CD4-positive, alpha-beta T cell treated with Interleukin-17A for 4 hours (primary cell): ENCODE measurements at regions not wholly inside any gene's neighbourhood (a gene's known extent, or its start where the extent isn't known, plus 50 kb on each side); places are given as distances from the start of the nearest gene placed in this dataset.

ENCODE experiments used
- DNase-seq: peaks from one replicate; pipeline ENCODE4 v3.0.0-alpha.2; 2020; ENCODE audit warnings: mixed read lengths

- no peak for DNase-seq
Observed at GRCh38 chr11:104830508-104830907, 67.8 kb downstream of the CASP12 start.

- no peak for DNase-seq
Observed at GRCh38 chr11:104830080-104830479, 68.2 kb downstream of the CASP12 start.

DNA sequence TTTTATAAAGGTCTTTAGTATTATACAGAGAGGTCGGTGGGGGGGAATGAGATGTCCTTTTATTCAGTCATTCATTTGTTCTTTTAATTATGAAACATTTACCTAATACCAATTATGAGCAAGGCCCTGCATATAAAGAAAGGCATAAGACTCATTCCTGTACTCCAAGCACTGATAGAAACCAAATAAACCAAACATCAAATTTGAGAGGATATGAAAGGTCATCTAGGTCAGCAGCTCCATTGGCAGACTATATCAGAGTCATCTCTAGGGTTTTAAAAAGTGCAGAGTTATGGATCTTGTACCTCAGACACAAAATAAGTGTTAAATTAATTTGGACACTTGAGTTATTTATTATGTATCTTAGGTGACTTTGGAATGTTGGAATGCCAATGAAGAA lies 71.5 kb downstream of the CASP12 start:
- no peak for DNase-seq

- DNase-seq: no peak
Observed at GRCh38 chr11:104823657-104824056, 74.6 kb downstream of the CASP12 start.

DNA sequence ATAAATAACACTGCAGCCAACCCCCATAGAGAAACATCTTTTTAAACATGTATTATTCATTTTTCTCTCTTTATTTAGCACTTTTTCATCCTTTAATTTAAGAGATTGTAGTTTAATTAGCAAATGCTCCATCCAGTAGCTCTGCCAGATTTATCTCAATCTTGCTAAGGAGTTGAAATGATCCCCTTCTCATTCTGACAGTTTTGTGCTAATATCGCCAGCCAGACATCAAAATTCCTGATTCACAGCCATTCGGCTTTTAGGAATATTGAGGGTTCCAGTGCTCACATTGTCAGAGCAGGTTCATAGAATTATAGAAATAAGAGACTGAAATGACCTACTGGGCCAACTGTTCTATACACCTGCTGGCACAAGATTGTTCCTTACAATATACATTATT lies 77.8 kb downstream of the CASP12 start:
- no peak for DNase-seq

GRCh38 chr11:104819603-104820002 lies 78.7 kb downstream of the CASP12 start:
- DNase-seq: no peak

- DNase-seq: no peak
Observed at GRCh38 chr11:104819107-104819506, 79.2 kb downstream of the CASP12 start.

- DNase-seq: no peak
Observed at GRCh38 chr11:104817973-104818372, 80.3 kb downstream of the CASP12 start.

GRCh38 chr11:104813532-104813931 lies 84.7 kb downstream of the CASP12 start:
- DNase-seq: no peak

- DNase-seq: no peak
Observed at GRCh38 chr11:104812103-104812788, 86.0 kb downstream of the CASP12 start.

GRCh38 chr11:104803776-104804175 lies 94.5 kb downstream of the CASP12 start:
- DNase-seq: no peak

GRCh38 chr11:104799251-104799650 lies 99.0 kb downstream of the CASP12 start:
- DNase-seq: no peak

DNA sequence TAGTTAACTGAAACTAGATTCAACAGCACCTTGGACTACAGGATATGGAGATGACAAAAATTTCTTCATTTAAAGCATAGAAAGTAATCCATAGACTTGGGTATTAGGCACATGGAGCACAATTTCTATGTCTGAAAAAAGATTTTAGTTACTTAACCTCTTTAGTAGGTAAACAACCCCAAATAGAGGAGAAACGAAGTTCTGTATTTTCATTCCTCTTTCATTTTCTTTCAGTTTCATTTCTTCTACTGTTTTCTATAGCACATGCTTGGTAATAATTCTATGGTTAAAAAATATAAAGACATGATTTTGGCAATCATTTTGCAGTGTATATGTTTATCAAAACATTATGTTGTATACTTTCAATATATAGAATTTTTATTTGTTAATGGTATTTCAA lies 99.5 kb downstream of the CASP12 start:
- no peak for DNase-seq

- no peak for DNase-seq
Observed at GRCh38 chr11:104796301-104796700, 102.0 kb downstream of the CASP12 start.

GRCh38 chr11:104795501-104796213 lies 102.6 kb downstream of the CASP12 start:
- DNase-seq: no peak

DNA sequence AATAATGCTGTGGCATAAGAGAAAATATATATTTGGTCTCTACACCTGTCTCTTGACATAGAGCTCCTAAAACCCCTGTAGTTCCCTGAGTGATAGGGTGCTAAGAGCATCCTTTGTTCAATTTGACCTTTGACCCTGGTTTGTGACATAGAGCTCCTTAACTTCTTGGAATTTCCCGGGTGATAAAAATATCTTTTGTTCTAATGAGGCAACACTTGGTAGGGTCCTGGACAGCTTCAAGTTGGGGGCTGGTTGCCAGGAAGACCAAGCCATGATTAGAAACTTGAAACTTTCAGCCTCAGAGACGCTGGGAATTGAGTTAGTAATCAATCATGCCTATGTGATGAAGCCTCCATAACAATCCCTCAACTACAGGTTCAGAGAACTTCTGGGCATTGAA lies 105.4 kb downstream of the CASP12 start:
- no peak for DNase-seq

GRCh38 chr11:104791896-104792295 lies 106.4 kb downstream of the CASP12 start:
- DNase-seq: no peak

DNA sequence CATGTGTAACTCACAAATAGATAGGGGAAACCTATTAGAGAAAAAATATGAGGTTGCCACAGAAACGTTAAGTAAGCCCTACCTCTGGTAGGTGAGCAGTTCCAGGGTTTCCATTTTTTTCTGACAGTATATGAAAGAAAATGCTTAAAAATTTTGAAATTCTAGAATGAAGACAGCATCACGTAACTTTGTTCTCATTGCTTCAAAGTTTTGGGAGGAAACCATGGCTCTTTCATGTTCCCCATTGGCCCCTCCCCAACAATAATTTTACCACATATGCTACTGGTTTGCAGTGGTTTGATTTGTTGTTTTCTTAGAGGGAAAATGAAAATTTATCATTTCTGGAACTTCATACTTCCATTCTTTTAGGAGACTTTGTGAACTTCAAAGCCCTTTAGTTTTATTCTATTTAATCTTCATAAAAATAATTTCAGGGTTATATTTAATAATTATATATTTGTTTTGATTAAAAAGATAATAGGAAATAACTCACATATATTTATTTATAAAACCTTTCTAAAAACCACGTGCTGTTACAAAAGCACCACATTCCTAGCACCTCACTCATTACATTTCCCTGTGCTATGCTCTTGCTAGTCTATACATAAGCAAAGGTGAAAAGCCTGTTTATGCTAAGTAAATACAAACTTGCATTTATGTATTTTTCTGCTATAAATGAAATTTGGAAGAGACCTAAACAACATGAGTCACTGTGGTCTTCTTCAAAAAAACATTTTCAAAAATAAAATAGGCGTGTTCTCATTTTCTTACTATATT lies 113.4 kb downstream of the CASP12 start:
- no peak for DNase-seq

- no peak for DNase-seq
Observed at GRCh38 chr11:104783241-104783640, 115.0 kb downstream of the CASP12 start.

- DNase-seq: no peak
Observed at GRCh38 chr11:104782377-104782754, 115.9 kb downstream of the CASP12 start.

GRCh38 chr11:104781719-104782376 lies 116.4 kb downstream of the CASP12 start:
- DNase-seq: no peak

- DNase-seq: no peak
Observed at GRCh38 chr11:104781037-104781436, 117.2 kb downstream of the CASP12 start.

DNA sequence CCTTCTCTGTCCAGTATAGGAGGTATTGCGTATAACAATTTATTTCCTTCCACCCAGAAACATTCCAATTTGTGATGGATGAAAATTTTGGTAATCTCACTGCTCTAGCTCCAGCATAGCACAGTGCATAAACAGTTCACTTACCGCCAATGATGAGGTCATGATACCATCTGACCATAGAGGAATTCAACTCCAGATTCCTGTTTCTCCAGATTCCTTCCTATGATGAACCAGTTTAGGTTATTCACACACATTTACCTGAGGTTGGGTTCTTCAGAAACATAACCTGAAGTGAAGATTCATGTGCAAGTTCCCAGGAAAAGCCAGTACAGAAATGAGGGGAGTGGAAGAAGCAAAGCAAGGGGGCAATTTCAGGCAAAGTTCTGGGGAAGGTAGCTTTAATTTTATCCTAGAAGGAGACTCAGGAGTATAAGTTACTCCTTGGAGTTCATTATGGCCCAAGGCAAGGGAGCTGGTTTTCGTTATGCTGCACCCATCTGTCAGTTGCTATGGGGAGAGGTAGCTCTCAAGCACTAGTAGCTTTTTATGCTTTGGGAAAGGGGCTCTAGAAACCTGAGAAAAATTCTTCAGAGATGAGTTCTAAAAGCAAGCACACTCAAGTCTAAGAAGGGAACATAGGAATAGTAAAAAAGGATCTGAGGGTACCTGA lies 121.6 kb downstream of the CASP12 start:
- DNase-seq: no peak
